Left ventricle myocardium superior (tissue), 1 donor: ENCODE measurements at regions not wholly inside any gene's neighbourhood (a gene's known extent, or its start where the extent isn't known, plus 50 kb on each side); places are given as distances from the start of the nearest gene placed in this dataset.
"Not testable (repeated sequence)": the region's sequence is repeated elsewhere in the genome, so short reads cannot be mapped to it uniquely, and the experiment has no call there.

ENCODE experiments used
- ATAC-seq: fragments of 200-7000 bp; cut with Tn5 transposase; one replicate; pipeline ENCODE4 v1.9.1; 2020; ENCODE audit warnings: mild to moderate bottlenecking, moderate library complexity
- DNase-seq: peaks from one replicate; pipeline ENCODE4 v3.0.0-alpha.2; 2020
- intact Hi-C: fragments of 100-400 bp; cut with micrococcal nuclease; formaldehyde crosslinking; loops from one replicate; pipeline ENCODE4 v1.11.0; 2022
- donor health status: DM: no; HTN: yes; CAD: no; lungs with severe emphysema.

DNA sequence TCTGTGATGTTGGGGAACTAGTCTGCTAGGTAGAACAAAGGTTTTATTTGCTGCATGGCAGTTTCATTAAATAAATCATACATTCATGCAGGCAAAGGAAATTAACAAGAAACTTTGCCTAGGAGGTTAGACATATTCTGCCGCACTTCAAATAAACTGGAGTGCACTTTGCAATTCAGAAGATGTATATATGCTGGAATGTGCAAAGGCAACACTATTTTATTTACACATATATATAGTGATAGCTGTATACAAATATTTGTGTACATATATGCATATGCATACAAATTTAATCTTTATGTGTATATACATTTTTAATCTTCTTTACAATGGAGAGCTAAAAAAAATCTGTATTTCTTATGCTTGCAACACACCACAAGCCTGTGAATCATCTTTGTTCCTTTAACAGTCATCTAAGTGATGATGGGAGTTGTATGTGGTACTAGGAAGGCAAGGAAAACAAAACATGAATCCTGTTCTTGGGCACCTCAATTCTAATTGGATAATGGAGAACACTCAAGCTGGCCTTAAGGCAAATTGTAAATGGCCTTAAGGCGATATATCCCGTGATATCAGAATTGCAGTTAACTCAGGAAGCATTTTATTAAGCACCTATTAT lies 605.8 kb upstream of the CAMK1G start:
- ATAC-seq, result no peak

DNA sequence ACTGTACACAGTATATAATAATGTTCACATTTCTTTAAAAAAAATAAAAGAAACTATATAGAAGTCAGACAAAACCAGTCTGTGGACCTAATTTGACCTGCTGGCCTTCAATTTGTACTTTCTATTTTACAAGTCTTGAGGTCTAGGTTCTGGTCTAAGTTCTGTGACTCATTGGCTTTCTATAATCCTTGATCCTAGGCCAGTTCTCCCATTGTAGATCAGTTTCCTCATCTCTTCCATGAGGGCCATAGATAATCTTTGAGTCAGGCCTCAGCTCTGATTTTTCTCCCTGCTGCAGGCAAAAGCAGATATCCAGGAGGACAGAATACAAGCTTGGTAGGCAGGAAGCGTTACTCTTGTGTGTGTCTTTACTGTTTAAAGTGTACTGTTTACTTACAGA lies 603.7 kb upstream of the CAMK1G start:
- DNase-seq (no peak), ATAC-seq (no peak)
- intact Hi-C loops, result no loop called here

More for the DNA sequence above, 605.8 kb upstream of the CAMK1G start:
- intact Hi-C loops, result no loop called here
- DNase-seq, result no peak

DNA sequence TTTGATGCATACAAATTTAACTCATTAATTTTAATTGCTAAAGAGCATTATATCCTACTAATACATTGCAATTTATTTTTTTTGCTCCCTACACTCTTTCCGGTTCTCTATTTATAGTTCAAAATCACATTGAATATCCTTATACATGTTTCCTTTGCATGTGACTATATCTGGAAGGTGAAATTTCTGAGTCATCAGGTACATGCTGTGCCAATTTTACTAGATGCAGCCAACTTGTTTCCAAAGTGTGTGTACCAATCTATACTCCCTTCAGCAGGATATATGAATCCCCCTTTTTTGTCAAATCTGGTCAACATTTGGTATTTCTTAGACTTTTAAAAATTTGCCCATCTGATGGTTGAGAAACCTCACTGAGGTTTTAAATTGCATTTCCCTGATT lies 602.9 kb upstream of the CAMK1G start:
- ATAC-seq, result no peak
- DNase-seq, result no peak
- intact Hi-C loops, result no loop called here

DNA sequence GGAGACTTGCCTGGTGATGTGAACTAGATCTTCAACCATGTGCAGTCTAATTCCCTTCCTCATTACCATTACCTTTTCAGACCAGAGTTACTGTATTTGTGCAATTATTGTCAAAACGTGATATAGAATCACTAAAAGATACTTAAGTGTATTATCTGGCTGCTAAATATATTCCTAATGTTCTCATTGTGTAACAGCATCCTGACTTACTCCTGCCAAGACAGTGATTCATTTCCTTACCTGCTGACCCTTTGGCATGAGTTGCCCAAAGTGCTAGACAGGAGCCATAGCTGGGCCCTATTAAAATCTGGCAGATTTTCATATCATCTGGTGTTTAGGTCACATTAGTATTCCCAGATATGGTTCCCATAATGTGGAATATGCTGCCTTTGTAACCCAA lies 598.3 kb upstream of the CAMK1G start:
- intact Hi-C loops, result no loop called here
- peak; percentile 45 for ATAC-seq
- no peak for DNase-seq

DNA sequence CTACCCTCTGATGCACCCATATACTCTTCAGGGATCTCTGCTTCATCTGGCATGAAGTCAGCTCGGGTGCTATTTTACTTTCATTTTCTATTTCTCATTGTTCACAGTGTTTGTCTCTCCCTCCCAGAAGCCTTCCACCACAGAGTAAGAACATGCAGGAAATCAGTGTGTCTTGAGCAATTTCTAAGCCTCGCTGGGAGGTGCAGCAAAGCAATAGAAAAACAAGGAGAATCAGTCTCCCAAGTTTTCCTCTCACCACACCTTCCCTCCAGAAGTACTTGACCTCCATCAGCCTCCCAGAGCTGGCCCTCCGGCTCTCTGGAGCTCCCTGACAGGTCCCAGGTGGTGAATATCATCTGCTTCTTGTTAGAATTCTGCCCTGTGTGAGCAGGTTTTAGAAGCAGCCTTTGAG lies 594.7 kb upstream of the CAMK1G start:
- DNase-seq, result no peak
- intact Hi-C loops, result no loop called here
- peak; percentile 67 for ATAC-seq

DNA sequence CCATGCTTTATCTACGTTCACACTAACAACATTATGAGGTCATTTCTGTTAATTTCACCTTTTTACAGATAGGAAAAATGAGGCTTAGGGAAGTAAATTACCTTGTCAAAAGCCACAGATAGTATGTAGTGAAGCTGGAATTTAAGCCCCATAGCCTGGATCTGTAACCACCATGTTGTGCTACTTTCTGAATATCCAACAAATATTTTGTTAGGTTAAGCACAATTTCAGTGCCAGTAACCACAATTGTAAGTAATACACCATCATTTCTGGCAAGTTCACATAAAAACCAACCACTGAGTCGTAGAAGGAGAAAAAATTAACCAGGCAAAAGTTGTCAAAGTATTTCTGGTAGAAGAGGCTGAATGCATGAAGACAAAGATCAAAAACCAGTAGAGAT lies 593.1 kb upstream of the CAMK1G start:
- ATAC-seq, result no peak
- DNase-seq, result no peak

DNA sequence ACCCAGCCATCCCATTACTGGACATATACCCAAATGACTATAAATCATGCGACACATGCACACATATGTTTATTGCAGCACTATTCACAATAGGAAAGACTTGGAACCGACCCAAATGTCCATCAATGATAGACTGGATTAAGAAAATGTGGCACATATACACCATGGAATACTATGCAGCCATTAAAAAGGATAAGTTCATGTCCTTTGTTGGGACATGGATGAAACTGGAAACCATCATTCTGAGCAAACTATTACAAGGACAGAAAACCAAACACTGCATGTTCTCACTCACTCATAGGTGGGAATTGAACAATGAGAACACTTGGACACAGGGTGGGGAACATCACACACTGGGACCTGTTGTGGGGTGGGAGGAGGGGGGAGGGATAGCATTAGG lies 586.5 kb upstream of the CAMK1G start:
- ATAC-seq, DNase-seq: not testable (repeated sequence)

More for the DNA sequence above, 593.1 kb upstream of the CAMK1G start:
- intact Hi-C loops, result no loop called here

DNA sequence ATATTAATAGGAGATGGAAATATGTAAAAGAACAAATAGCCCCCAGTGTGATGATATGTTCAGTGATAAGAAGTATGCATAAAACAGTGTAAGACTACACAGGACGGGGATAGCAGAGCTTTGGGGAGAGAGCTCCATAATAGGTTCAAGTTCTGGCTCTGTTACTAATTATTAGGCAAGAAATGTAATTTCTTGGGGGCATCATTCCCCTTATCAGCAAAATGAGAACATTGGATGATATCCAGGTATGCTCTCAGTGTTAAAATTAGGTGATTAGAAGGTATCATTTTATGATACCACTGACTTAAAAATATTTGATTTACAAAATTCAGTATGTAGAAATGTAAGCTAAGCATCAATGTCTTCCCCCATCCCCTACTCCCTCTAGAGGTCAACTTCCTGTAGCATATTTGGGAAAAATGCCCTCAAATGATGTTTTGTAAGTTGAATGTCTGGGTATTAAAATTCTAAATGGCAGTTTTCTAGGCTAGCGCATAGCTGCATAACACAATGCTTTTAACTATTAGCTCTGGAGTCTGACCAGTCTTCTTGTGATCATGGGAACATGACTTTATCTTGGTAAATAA lies 585.7 kb upstream of the CAMK1G start:
- ATAC-seq (no peak), DNase-seq (no peak)
- intact Hi-C loops, result no loop called here

More for the DNA sequence above, 586.5 kb upstream of the CAMK1G start:
- intact Hi-C loops, result not testable (repeated sequence)

DNA sequence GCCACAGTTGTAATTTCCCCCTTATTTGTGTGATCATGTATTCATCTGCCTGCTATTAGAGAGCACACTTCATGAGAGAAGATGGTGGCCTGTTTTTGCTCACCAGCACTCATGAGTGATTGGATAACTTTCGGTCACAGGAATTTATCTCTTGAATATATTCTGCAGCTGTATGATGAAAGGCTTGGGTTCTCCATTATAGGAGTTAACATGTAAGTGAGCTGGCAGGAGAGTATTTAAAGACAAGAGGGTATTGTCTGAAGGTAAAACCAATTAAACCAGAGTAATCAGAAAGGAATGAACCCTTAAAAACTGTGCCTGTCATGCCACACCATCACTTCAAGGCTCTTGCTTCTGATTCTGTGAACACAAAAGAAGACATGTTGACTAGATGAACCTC lies 574.9 kb upstream of the CAMK1G start:
- intact Hi-C loops, result no loop called here
- no peak for DNase-seq
- ATAC-seq, result no peak

DNA sequence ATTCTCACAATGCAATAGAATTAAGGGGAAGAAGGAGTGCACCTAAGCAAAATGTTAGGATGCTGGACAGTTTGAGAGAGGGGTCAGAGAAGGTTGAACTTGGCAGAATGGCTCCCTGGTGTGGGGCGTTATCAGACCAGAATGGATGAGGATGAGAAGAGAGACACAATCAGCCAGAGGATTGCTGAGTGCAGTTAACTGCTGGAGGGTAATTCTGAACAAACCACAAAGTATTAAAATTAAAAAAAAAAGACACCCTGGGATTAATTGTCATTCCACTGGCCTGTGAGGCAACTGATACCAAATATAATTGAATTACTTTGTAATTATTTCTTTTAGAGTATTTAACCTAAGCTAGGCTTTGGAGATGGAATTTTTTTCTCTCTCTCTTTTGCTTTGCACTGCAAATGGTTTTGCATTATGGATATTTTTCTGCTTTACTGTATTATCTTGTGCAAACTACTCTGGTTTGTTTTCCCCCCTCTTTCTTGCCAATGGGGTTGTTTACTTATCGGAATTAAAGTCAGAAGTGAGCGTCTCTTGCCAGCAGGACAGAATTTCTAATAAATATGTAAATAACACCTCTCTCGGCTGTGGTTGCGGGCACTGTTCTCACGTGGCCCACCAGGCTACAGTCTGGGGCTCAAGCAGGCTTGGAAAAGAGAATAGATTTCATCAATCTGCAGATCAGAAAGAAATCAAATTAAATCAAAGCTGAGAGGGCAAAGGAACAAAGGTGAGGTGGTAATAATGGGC lies 572.9 kb upstream of the CAMK1G start:
- intact Hi-C loops, result no loop called here
- ATAC-seq, result no peak
- no peak for DNase-seq

DNA sequence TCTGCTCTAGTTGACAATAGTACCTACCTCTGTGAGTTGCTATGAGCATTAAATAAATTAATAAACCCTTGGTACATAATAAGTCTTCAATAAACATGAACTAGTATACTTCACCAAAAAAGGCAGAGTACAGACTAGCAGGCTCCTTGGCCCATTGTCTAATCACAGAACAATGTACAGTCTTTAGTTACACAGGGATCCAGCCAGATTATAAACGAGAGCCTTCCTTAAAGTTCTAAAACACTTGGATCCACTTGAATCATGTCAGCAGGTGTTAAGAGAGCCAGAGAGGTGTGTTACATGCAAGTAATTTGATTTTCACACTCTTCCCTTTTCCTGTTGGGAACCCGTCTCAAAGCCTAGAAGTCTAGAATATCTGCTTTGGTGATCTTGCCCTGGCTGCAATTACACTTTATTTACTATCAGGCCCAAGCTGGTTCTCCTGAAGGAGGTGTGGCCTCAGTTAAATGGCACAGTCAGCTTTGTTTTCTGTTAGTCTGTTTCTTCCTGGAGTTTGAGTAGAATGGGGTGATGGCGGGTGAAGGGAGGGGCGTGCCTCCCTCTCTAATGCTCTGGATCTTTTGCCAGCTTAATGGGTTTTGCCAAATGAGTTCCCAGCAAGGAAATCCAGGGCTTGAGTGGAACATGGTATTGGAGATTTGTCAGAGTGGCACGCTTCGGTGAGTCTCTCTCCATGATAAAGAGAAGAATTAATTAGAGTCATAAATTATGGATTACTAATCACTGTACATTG lies 570.9 kb upstream of the CAMK1G start:
- ATAC-seq (no peak), DNase-seq (no peak)
- intact Hi-C loops, result no loop called here

DNA sequence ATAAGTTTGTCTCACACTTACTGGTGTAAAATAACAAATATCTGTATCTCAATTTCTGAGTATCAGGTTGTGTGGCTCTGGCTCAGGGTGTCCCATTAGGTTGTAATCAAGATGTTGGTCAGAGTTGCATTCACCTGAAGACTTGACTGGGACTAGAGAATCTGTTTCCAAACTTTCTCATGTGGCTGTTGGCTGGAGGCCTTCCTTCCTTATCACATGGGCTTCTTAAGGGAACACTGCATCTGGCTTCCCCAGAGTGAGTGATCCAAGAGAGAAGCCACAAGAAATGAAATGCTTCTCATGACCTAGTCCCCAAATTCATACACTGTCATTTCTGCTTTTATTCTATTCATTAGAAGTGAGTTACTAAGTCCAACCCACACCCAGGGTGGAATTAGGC lies 568.4 kb upstream of the CAMK1G start:
- no peak for DNase-seq
- no peak for ATAC-seq
- intact Hi-C loops, result no loop called here

DNA sequence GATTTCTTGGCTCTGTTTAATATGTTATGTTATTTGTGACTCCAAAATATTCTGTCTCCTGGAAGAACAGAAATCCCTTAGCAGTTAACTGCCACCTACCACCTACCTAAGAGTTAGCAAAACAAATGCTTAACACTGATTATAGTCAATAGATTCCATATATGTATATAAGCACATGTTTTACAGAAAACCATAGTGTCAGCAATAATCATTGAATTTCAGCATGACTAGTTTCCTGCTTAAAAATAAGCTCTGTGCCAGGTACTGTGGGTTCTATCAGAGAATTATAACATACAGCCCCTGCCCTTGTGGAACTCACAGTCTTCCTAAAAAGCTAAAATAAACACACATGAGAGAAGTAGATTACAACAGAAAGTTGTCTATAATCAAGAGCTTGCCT lies 561.9 kb upstream of the CAMK1G start:
- no peak for ATAC-seq
- intact Hi-C loops, result no loop called here
- no peak for DNase-seq

DNA sequence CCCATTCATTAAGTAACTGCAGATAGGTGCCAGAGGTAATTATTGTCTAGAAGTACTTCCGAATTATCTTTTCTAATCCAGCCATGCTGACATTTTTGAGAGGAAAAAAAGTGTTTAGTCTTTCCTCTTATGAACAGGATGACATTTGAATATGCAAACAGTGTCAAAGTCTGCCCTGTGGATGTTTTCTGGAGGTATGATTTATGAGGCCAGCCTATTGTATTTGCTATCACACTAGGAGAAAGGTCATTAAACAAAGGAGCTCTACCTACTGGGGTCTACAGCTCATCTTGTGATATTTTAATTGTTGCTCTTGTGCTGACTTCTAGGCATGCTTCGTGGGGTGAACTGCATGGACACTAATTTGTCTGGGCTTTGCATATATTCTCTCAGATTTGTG lies 559.7 kb upstream of the CAMK1G start:
- ATAC-seq (no peak), DNase-seq (no peak)
- intact Hi-C loops, result no loop called here

DNA sequence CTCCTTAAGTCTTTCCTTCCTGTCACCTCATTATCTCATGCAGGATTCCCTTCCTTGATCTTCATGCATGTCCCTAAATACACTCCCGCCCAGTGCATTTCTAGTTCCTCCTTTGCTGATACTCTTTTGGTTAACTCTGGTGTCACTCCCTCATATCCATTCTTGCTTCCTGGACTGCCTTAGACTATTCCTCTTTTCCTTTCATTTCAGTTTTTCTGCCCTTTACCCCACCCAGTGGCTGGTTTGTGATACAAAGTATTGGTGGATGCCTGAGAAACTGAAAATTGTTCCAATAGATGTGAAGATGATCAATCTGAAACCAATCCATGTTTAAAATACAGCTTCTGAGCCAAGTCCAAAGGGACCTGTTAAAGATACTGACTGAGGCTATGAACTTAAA lies 553.8 kb upstream of the CAMK1G start:
- DNase-seq (no peak), ATAC-seq (no peak)
- intact Hi-C loops, result no loop called here

DNA sequence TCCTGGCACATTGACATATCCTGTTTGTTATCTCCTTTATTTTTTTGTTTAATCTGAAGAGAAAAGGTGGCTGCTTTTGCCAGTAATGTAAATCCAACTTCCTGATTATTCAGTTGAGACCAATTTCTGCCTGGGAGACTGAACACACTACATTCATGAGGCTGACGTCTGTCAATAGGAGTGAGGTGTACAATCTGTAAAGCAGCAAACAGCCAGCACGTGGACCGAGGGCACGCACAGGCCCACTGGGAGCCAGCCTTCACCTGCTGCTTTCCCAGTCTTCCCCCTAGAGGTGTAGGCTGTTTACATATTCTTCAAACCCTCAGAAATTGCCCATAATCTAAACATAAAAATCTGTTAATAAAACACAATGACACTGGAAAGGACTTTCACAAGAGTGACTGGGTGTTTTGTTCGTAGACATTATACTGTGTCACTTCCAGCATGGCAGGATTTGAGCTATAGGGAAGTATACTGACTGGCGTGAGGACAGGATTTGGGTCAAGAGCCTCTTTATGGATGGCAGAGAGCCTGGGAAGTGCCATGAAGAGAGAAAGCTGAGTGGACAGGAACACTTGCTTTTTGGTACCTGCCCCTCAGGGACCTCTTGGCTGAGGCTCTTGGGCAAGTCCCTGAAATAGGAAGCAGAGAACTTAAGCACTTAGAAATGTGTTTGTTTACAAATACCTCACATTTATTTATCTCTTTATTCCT lies 552.9 kb upstream of the CAMK1G start:
- DNase-seq (no peak), ATAC-seq (no peak)
- intact Hi-C loops, result no loop called here

DNA sequence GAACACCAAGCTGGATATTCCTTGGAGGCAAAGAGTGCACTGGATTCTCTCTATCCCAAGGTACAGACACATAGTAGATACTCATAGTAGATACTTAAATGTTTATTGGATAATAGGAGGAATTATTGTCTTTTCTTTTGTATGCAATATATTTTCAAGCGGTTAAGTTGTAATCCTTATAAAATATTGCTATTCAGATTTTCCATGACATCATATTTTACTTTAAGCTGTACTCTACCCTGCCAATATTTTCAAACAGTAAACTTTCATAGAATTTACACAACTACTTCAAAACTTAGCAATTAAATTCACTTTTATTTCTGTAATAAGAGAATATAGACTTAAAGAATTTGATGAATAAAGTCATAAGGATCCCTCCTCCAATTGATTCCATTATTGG lies 546.5 kb upstream of the CAMK1G start:
- ATAC-seq (no peak), DNase-seq (no peak)
- intact Hi-C loops, result no loop called here

DNA sequence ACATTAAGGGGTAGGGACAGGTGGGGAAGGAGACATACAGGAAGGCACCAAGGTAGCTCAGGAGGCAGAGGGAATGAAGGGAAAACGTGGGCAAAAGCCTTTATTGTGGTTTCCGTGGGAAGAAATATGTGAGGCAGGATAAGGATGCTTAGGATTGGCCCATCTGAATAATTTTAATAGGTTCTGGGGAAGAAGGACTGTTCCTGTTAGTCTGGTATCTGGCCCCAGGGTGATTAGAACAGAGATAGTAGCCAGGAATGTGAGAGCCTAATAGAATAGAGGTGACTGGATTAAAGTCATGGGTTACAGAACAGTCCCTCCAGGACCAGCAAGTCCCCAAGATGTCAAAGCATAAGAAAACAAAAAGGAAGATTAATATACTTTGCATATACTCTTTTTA lies 545.2 kb upstream of the CAMK1G start:
- ATAC-seq, result no peak
- intact Hi-C loops, result no loop called here
- DNase-seq, result no peak

DNA sequence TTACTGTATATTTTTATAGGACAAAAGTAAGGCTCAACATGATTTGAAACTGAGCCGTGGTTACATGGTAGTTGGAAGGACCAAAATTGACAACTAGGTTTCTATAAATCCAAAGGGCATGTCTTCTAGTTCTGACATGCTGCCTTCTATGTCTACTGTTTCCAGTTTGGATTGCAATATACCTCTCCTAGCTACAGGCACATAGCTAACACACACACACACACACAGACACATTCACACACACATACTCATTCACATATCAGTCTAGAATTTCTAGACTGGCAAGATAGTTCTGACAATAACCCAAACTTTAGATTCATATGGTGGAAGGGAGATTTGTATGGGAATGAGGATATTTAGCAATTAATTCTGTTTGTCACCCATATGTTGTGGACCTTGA lies 544.8 kb upstream of the CAMK1G start:
- ATAC-seq (no peak), DNase-seq (no peak)
- intact Hi-C loops, result no loop called here

DNA sequence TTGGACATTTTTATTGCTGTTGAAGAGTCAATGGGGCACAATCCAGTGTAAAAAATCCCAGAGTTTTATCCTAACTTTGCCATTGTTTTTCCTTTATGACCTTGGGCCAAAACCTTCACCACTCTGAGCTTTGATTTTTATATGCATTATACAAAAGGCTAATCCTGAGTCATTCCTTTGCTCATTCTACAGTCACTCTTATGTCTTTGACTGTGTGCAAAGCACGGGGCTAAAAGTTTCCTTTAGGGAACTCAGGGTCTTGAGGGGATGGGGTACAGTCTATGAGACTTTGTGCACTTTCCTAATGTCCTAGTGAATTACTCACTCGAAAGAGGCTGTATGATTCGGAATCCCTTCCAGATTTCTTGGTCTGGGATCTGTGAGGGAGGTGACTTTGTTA lies 543.2 kb upstream of the CAMK1G start:
- ATAC-seq (no peak), DNase-seq (no peak)
- intact Hi-C loops, result no loop called here
